ENCODE measurements at regions not wholly inside any gene's neighbourhood (a gene's known extent, or its start where the extent isn't known, plus 50 kb on each side); places are given as distances from the start of the nearest gene placed in this dataset.
A peak's percentile ranks its signal among the peaks of the same experiment; 100 is the strongest.

DNA sequence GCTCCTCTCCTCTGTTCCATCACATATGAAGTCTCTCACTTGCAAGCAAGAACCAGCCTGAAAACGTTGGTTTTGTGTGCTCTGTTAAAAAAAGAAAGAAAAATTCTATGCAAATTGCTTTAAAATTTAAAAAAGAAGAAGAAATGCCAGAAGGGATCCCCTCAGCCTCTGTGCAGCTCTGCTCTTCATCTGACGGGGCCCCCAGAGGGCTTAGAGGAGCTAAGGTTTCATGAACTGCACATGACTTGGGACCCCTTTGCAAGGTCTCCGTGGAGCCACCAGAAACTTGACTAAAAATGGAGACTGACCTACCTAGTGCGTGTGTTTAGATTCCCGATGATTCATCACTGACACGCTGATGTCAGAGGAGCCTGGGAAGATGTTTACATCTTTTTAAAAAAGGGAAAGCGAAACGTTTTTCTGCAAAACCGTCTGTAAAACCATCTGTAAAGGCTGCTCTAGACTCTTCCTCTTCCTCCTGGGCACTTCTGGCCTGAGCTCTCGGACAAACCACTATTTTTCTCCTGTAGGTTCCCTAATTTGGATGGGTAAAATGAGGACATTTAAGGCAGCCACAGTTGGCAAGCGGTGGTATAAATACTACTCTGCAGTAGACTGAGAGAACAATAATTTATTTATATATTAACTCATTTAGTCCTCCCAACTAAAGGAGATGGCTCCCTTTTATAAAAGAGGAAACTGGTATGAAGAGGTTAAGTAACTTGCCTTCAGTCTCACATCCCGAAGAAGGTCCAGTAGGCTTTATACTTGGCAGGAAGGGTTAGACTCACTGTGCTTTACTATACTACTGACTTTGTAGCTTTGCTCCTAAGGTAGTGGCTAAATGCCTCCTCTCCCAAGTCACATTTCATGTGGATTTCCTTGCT lies 67.2 kb upstream of the POLG start (continued):
- TF ChIP-seq ZNF274 (IDR thresholded peaks at IDR 0.05; ENCODE audit: low read length) (no peak), ZNF274 (tag by site-specific recombination; IDR thresholded peaks at IDR 0.05; ENCODE audit: borderline replicate concordance) (no peak), ZNF133 (tag by site-specific recombination; IDR thresholded peaks at IDR 0.05) (no peak), ZNF426 (tag by site-specific recombination; IDR thresholded peaks at IDR 0.05) (no peak), MZF1 (tag by site-specific recombination; IDR thresholded peaks at IDR 0.05; ENCODE audit: borderline replicate concordance) (no peak), ZNF629 (tag by site-specific recombination; IDR thresholded peaks at IDR 0.05) (peak; percentile 73), ZNF701 (tag by site-specific recombination; IDR thresholded peaks at IDR 0.05) (no peak), ZNF747 (tag by site-specific recombination; IDR thresholded peaks at IDR 0.05) (no peak), ZBTB20 (tag by site-specific recombination; IDR thresholded peaks at IDR 0.05) (peak; percentile 47), ZNF366 (tag by site-specific recombination; conservative IDR thresholded peaks at IDR 0.05) (peak; percentile 27; the same call in 1 of the 2 replicates)

DNA sequence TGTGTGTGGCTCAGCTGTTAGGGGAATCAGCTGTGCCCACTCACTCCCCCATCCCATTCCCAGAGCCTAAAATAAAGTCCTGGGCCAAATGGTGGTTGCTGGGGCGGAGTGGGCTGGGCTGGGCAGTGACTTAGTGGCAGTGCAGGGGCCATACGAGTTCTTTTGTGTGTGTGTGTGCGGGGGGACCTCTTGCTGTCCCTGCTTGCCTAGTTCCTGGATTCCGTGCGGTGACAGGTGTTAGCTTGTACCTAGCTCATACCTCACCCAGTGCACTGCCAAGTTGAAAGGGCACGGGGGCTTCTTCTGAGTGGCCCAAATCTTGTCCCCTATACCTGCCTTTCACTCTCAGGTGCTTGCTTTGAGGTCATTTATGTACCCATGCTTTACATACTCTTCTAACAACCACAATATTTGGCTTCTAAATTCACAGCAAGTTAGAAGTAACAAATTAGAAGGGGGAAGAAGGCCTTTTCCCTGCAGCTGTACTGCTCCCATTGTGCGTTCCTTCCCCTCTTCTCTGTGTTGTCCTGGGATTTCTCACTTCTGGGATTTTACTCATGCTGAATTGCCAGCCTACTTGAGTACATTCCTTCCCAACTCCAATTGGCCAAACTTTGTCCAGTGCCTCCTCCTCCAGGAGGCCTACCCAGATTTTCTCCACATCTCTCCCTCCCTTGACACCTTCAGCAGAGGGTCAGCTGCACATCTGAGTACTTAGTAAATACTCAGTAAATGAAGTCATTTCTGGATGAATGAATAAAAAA lies 66.3 kb upstream of the POLG start:
- Histone ChIP-seq H3K9me3 (ENCODE audit: control insufficient read depth, insufficient read depth, low read depth, low read length) (no peaks in the 10 kb centered on the region), H3K36me3 (ENCODE audit: control insufficient read depth in 2 of 2, insufficient read depth in 1 of 2, low read length in 2 of 2) (no peaks in the 10 kb centered on the region), H3K4me1 (ENCODE audit: control insufficient read depth, insufficient read depth, low read length) (peaks cover 8% of the 10 kb centered on the region), H3K4me3 (ENCODE audit: low read depth, low read length) (no peak overlapping the region), H3K27ac (ENCODE audit: extremely low read depth, low read depth, low read length) (no peak overlapping the region; the same call in 1 of the 2 replicates)
- TF ChIP-seq ZNF707 (tag by site-specific recombination; IDR thresholded peaks at IDR 0.05): no peak
- TF ChIP-seq ZFHX2 (tag by site-specific recombination; conservative IDR thresholded peaks at IDR 0.05): peak; percentile 90
- TF ChIP-seq EGR2 (tag by site-specific recombination; IDR thresholded peaks at IDR 0.05; ENCODE audit: low read depth): peak; percentile 84
- 0 out of 2 replicates have a peak, but pooled peaks have one; percentile 11 for TF ChIP-seq KLF8 (tag by site-specific recombination; IDR thresholded peaks at IDR 0.05)
- no peak for TF ChIP-seq MYNN (tag by site-specific recombination; IDR thresholded peaks at IDR 0.05; ENCODE audit: borderline replicate concordance)
- no peak for TF ChIP-seq YY1 (tag by site-specific recombination; IDR thresholded peaks at IDR 0.05)
- ChIA-PET CTCF (interaction anchor here (0.6 to 9.3 kb wide), 17 partner anchors 8 to 693 kb away, joined by 3 to 242 read pairs (median 5); no protein-coding TSS in a partner anchor), POLR2A (no interaction called here)

DNA sequence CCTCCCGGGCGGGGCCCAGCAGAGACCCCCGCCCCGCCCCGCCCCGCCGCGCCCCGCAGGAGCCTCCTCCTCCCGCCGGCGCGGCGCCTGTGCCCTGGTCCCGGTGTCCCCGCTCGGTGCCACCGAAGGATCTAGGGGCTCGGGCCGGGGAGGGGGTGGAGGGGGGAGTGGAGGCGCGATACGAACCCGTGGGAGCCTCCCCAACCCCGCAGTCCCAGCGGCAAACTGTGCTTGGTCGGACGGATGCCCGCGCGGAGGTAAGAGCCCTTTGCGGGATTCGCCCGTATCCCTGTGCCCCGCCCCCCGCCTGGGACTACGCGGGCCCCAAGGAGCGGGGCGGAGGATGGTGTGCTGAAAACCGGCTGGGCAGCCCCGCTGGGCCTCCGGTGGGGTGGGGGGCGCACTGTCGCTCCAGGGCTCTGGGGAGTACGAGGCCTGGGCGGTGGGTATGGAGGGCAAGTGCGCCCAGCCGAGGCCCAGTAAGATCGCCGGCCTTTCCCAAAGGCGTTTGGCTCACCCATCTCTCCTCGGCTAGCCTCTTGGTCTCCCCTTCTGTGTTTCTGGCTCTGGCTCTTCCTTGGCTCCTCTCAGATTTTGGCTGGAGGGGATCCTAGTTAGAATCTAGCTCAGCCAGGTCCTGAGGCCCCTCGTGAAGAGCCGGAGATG lies 65.6 kb upstream of the POLG start:
- H3K4me3 ChIP-seq (ENCODE audit: low read depth, low read length): peak overlapping the region; percentile 45
- H3K36me3 ChIP-seq (ENCODE audit: control insufficient read depth in 2 of 2, insufficient read depth in 1 of 2, low read length in 2 of 2): no peaks in the 10 kb centered on the region
- ChIA-PET POLR2A (interaction anchor here (0.7 to 1.9 kb wide), 2 partner anchors 41 to 222 kb away, joined by 3 to 7 read pairs; no protein-coding TSS in a partner anchor), CTCF (interaction anchor here (0.6 to 9.3 kb wide), 15 partner anchors 8 to 346 kb away, joined by 3 to 242 read pairs (median 7); no protein-coding TSS in a partner anchor)
- peaks cover 8% of the 10 kb centered on the region for H3K4me1 ChIP-seq (ENCODE audit: control insufficient read depth, insufficient read depth, low read length)
- H3K27ac ChIP-seq (ENCODE audit: extremely low read depth, low read depth, low read length): peak overlapping the region; percentile 66; the same call in 1 of the 2 replicates
- no peaks in the 10 kb centered on the region for H3K9me3 ChIP-seq (ENCODE audit: control insufficient read depth, insufficient read depth, low read depth, low read length)
- no peak for TF ChIP-seq ZNF19 (tag by site-specific recombination; IDR thresholded peaks at IDR 0.05; ENCODE audit: low read depth)
- peak; percentile 12; the same call in 1 of the 2 replicates for TF ChIP-seq SP7 (tag by site-specific recombination; IDR thresholded peaks at IDR 0.05)
- no peak for TF ChIP-seq ZNF366 (tag by site-specific recombination; conservative IDR thresholded peaks at IDR 0.05)
- TF ChIP-seq ZNF561 (tag by site-specific recombination; IDR thresholded peaks at IDR 0.05; ENCODE audit: borderline replicate concordance): no peak
- TF ChIP-seq ZNF416 (tag by site-specific recombination; IDR thresholded peaks at IDR 0.05): no peak
- TF ChIP-seq ZNF830 (tag by site-specific recombination; IDR thresholded peaks at IDR 0.05; ENCODE audit: low read depth): no peak
- TF ChIP-seq, protein P1, sequence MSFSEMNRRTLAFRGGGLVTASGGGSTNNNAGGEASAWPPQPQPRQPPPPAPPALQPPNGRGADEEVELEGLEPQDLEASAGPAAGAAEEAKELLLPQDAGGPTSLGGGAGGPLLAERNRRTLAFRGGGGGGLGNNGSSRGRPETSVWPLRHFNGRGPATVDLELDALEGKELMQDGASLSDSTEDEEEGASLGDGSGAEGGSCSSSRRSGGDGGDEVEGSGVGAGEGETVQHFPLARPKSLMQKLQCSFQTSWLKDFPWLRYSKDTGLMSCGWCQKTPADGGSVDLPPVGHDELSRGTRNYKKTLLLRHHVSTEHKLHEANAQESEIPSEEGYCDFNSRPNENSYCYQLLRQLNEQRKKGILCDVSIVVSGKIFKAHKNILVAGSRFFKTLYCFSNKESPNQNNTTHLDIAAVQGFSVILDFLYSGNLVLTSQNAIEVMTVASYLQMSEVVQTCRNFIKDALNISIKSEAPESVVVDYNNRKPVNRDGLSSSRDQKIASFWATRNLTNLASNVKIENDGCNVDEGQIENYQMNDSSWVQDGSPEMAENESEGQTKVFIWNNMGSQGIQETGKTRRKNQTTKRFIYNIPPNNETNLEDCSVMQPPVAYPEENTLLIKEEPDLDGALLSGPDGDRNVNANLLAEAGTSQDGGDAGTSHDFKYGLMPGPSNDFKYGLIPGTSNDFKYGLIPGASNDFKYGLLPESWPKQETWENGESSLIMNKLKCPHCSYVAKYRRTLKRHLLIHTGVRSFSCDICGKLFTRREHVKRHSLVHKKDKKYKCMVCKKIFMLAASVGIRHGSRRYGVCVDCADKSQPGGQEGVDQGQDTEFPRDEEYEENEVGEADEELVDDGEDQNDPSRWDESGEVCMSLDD (tag by site-specific recombination; IDR thresholded peaks at IDR 0.05): no peak
- no peak for TF ChIP-seq ZNF660 (tag by site-specific recombination; IDR thresholded peaks at IDR 0.05)
- TF ChIP-seq, protein P2, sequence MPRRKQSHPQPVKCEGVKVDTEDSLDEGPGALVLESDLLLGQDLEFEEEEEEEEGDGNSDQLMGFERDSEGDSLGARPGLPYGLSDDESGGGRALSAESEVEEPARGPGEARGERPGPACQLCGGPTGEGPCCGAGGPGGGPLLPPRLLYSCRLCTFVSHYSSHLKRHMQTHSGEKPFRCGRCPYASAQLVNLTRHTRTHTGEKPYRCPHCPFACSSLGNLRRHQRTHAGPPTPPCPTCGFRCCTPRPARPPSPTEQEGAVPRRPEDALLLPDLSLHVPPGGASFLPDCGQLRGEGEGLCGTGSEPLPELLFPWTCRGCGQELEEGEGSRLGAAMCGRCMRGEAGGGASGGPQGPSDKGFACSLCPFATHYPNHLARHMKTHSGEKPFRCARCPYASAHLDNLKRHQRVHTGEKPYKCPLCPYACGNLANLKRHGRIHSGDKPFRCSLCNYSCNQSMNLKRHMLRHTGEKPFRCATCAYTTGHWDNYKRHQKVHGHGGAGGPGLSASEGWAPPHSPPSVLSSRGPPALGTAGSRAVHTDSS (tag by site-specific recombination; IDR thresholded peaks at IDR 0.05): no peak
- TF ChIP-seq SP2 (tag by site-specific recombination; IDR thresholded peaks at IDR 0.05): peak; percentile 58
- TF ChIP-seq ZNF23 (tag by site-specific recombination; IDR thresholded peaks at IDR 0.05; ENCODE audit: borderline replicate concordance): no peak
- TF ChIP-seq ZFP3 (tag by site-specific recombination; IDR thresholded peaks at IDR 0.05; ENCODE audit: low read depth): no peak
- TF ChIP-seq ZNF274 (IDR thresholded peaks at IDR 0.05; ENCODE audit: low read length): no peak
- no peak for TF ChIP-seq ZNF274 (tag by site-specific recombination; IDR thresholded peaks at IDR 0.05; ENCODE audit: borderline replicate concordance)
